KOPT-K1 (cell line): ENCODE measurements at regions not wholly inside any gene's neighbourhood (a gene's known extent, or its start where the extent isn't known, plus 50 kb on each side); places are given as distances from the start of the nearest gene placed in this dataset.

Source experiments
- H3K27ac ChIP-seq: fragments of 200-600 bp; sonication (generic); 2 replicates; pipeline ENCODE4 v1.5.1; 2016; ENCODE audit warnings: antibody characterized with exemption, mild to moderate bottlenecking, low read depth, low read length; ENCODE audit not compliant: poor library complexity, severe bottlenecking
- H3K36me3 ChIP-seq: fragments of 200-600 bp; sonication (generic); 2 replicates; pipeline ENCODE4 v1.5.1; 2017; ENCODE audit warnings: antibody characterized with exemption, mild to moderate bottlenecking, low read length, moderate library complexity; ENCODE audit not compliant: insufficient read depth
- H3K9me3 ChIP-seq: fragments of 200-600 bp; sonication (generic); 2 replicates; pipeline ENCODE4 v1.5.1; 2017; ENCODE audit warnings: antibody characterized with exemption, low read length, mild to moderate bottlenecking; ENCODE audit not compliant: insufficient read depth, poor library complexity, severe bottlenecking

DNA sequence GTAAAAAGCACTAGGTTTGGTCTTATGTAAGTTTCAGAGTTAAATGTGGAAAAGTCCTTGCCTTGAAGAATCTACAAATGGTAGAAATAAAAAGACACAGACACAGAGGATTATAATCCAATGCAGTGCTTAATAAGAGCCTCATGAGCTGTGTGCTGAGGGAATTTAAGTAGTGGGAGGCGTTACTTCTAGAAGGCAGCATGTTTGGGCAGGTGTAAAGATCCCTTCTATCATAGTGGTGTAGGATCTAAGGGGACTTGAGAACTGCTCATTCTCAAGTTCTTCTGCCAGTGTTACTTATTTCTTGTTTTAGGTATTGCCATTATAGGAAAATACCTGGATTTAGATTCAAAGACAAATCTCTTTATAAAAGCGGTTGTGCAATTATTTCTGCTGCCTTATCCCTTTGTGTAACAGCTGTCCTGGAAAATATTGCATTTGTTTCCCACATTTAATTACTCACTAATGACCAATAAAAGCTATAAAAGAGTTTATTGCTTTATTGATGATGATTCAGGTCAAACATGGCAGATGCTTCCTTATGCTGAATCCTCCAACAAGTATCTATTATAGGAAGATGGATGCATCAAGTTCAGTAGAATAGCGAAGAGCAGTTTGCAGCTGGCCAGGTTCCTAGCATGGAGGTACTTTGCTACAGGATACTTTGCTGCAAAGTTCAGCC lies 132.5 kb upstream of the IVNS1ABP start:
- Histone ChIP-seq H3K36me3 (no peaks in the 10 kb centered on the region), H3K9me3 (no peaks in the 10 kb centered on the region), H3K27ac (no peak overlapping the region)

DNA sequence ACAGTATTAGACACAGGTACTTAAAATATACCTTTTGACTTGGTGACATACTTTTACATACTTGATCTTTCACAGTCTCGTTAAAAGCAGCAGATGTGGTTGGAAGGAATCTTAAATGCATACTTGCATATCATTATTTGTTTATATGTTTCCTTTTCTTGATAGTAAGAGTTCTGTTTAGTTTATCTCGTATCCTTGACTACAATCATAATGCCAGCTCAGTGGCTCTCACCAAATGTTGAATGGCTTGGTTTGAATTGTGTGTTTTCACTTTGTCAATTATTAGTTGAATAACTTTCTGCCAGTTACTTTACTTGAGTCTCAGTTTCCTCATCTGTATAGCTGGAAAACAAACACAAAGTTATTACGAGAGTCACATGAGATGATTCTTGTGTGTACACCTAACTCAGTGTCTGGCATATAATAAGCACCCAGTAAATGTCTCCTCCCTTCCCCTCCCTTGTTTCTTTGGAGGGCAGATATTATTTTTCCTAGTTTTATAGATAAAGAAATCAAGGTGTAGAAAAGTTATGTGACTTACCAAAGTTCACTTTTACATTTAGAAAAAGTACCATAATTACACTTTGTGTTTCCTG lies 131.6 kb upstream of the IVNS1ABP start:
- Histone ChIP-seq H3K36me3 (no peaks in the 10 kb centered on the region), H3K27ac (no peak overlapping the region), H3K9me3 (no peaks in the 10 kb centered on the region)

DNA sequence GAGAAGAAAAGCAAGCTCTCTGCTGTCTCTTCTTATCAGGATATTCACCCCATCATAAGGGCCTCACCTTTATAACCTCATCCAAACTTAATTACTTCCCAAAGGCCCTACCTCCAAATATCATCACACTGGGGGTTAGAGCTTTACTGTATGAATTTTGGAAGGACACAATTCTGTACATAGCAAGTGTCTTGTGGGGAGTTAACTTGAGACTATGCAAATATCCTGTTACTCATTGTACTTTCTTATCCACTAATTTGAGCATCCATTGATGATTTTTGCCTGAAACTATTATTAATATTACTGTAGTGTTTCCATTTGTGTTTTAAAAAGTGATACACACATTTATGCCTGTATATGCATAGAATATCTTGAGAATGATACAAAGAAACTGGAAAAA lies 129.1 kb upstream of the IVNS1ABP start:
- Histone ChIP-seq H3K27ac (no peak overlapping the region), H3K36me3 (no peaks in the 10 kb centered on the region), H3K9me3 (no peaks in the 10 kb centered on the region)

DNA sequence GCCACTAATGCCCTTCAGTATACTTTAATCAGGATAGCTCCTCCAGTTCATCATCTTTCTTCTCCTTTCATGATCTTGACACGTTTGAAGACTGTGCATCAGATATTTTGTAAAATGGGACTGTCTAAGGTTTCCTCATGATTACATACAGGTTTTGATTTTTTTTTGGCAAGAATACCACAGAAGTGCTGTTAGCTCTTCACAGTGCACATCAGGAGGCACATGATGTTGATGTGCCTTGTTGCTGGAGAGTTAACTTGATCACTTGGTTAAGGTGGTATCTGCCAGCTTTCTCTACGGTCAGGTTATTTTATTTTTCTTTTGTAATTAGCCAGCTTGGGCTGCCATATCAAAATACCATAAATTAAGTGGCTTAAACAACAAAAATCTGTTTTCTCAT lies 128.6 kb upstream of the IVNS1ABP start:
- Histone ChIP-seq H3K36me3 (no peaks in the 10 kb centered on the region), H3K9me3 (no peaks in the 10 kb centered on the region), H3K27ac (no peak overlapping the region)

DNA sequence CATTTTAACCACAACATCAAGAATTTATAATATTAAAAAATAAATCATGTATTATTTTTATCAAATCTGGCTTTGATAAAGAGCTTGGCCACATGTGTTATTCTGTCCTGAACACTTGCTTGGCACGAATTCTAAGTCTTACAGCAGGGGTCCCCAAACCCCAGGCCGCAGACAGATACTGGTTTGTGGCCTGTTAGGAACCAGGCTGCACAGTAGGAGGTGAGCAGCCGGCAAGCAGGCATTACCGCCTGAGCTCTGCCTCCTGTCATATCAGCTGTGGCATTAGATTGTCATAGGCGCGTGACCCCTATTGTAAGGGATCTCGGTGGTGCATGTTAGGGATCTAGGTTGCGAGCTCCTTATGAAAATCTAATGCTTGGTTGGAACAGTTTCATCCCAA lies 127.6 kb upstream of the IVNS1ABP start:
- Histone ChIP-seq H3K27ac (no peak overlapping the region), H3K36me3 (no peaks in the 10 kb centered on the region), H3K9me3 (no peaks in the 10 kb centered on the region)

DNA sequence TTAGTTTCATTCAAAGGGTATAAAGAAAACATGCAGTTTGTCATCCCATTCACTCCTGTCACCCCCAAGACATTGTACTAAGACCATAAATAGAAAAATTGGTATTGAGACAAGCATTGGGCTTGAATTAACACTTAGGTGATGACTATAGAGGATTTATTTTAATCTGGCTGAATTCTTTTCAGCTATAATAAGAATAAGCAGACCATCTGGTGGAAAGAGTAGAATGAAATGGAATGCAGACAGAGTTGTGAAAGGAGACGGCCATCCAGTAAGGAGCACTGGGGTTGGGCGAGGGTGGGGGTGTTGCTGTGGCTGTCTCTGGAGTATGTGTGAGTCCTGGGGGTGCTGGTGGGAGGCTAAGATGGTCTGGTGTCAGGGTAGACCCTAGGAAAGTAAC lies 125.0 kb upstream of the IVNS1ABP start:
- Histone ChIP-seq H3K36me3 (no peaks in the 10 kb centered on the region), H3K27ac (no peak overlapping the region), H3K9me3 (no peaks in the 10 kb centered on the region)

DNA sequence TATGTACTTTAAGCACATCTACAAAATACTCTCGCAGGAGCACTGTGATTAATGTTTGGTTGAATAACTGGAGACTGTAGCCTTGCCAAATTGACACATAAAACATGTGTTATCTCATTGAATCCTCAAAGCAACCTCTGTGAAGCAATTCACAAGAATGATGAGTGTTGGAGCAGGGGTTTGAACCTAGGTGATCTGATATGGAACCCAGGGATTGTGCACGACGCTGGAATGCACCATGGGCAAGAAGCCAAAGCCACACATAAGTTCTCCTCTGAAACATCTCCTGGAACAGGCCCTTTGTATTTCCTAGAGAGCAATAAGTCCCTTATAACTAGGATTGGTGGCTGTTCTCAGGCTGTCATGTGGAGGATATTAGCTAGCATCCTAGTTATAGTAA lies 124.6 kb upstream of the IVNS1ABP start:
- Histone ChIP-seq H3K36me3 (no peaks in the 10 kb centered on the region), H3K9me3 (no peaks in the 10 kb centered on the region), H3K27ac (no peak overlapping the region)

DNA sequence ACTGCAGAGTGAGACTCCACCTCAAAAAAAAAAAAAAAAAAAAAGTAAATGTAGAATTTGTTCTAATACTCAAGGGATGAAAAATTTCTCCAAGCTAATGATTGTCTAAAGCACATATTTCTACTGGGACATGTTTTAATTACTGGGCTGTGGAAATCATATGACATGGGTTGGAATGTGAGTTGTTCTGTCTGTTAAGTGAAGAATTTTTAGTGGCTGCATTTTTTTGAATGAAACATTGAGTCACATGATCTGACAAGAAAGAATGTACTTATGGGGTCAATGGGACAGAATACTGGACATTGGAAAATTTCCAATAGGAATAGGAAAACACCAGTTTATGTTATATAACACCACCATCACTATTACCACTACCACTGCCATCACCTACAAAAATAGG lies 123.8 kb upstream of the IVNS1ABP start:
- Histone ChIP-seq H3K27ac (no peak overlapping the region), H3K9me3 (no peaks in the 10 kb centered on the region), H3K36me3 (no peaks in the 10 kb centered on the region)

DNA sequence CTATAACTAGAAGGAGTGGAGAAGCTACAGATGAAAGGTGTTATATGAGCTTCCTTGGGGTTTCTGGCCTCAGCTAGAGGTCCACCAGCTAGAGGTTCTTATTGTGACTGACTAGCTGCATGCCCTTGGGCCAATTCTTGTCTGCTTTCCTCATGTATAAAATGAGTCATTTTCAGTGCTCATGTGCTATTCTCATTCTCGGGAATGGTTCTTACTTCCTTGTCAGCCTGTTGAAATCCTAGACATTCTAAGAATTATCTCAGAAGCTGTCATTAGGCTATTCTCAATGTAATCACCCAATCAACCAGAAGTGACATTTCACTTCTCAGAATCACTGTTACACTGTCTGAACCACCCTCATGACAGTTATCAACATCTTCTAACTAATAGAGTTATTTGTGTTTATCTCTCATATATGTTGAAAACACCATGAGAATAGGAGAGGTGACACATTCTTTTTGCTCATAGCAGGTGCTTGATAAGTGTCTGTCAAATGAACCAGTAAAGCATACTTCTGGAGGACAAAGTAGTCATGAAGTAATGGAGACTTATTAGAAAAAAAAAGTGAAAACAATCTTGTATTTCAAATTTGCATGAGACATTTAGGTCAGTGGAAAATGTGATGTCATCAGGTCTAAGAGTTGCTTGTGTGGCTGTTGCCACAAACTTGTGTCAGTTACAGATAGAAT lies 122.8 kb upstream of the IVNS1ABP start:
- no peaks in the 10 kb centered on the region for H3K36me3 ChIP-seq
- H3K9me3 ChIP-seq: no peaks in the 10 kb centered on the region
- no peak overlapping the region for H3K27ac ChIP-seq

DNA sequence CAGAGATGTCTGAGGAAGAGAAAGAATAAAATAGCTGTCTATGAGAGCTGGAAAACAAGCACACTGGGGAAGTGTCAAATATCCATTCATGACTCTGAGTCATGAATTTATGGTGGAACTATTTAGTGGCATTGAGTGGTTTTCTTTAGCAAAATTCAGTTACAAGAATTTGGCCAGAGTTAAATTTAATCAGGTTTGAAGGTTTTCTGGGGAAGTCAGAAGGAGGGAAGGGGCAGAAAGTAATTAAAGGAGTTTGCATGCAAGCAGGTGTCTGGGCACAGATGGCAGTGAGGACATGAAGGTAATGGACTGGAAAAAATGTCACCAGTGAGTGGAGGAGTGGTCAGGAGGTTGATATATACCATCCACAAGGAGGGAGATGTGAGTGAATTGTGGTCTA lies 121.9 kb upstream of the IVNS1ABP start:
- Histone ChIP-seq H3K9me3 (no peaks in the 10 kb centered on the region), H3K27ac (no peak overlapping the region), H3K36me3 (no peaks in the 10 kb centered on the region)

DNA sequence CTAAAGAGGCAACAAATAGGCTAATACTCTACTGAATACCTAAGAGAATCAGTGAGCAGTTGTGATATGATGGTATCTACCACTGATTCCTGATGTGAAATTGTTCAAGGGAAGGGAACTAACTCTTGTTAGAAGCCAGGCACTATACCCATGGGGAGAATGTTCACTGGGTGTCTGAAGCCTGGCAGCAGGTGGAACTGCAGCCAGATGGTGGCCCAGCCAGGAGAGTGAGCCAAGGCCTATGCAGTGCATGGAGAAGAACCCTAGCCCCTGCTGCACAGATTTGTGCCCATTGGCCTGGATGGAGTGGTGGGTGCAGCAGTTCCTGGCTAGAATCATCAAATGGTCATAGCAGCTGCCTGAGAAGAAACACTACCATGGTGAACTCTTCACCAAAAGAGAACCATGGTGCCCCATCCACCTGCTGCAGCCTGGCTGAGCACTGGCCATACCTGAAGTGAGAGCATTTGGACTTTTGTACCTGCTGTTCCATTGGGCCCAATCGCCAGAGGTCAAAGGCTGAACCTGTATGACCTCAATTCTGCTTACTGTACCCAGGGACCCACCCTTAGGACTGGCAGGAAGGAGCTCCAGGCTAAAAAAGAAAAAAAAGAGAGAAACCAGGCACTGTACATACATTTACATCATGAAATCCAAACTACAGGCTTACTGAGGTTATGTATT lies 118.8 kb upstream of the IVNS1ABP start:
- no peaks in the 10 kb centered on the region for H3K36me3 ChIP-seq
- H3K27ac ChIP-seq: no peak overlapping the region
- H3K9me3 ChIP-seq: no peaks in the 10 kb centered on the region

DNA sequence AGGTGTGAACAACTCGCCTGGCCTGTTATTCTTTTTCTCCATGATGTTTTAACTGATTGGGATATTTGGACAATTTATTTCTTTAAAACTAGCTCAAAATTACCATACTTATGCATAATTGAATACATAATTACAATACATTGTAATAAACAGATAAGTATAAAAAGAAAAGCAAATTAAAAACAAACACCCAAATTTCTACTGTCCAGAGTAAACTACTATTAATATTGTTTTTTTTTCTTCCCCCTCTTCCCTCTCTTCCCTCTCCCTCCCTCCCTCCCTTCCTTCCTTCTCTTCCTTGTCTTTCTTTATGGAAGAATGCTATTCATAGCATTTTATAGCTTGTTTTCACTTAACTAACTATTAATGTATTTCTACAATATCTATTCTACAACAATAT lies 117.7 kb upstream of the IVNS1ABP start:
- Histone ChIP-seq H3K36me3 (no peaks in the 10 kb centered on the region), H3K27ac (no peak overlapping the region), H3K9me3 (no peaks in the 10 kb centered on the region)

DNA sequence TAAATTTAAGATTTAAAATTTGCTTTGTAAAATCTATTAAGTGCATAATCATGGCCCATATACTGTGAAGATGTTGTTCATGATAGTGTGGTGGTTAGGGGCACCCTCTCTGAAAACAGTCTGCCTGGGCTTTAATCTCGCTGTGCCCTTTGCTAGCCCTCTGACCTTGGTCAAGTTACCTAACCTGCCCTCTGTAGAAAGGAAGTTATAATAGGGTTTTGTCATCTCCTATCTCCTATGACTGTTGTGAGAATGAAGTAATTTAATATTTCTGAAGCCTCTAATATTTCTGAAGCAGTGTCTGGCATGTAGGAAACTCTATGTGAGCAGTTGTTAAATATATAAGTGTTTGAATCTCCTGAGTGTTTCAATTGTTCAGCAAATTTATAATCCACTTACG lies 116.6 kb upstream of the IVNS1ABP start:
- H3K27ac ChIP-seq: no peak overlapping the region
- H3K36me3 ChIP-seq: no peaks in the 10 kb centered on the region

DNA sequence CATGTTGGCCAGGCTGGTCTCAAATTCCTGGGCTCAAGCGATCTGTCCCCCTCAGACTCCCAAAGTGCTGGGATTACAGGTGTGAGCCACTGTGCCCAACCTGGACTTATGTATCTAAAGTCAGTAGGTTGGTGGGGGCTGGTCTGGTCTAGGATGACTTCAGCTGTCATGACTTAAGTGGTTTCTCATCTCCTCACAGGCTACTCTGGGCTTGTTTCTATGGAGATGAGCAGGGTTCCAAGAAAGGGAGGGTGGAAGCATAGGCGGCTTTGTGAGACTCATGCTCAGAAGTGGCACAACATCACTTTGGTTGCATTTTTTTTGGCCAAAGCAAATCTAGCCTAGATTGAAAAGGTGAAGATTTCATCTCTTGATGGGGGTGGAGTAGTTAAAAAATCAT lies 115.9 kb upstream of the IVNS1ABP start:
- H3K36me3 ChIP-seq: no peaks in the 10 kb centered on the region
- no peak overlapping the region for H3K27ac ChIP-seq
- H3K9me3 ChIP-seq: no peaks in the 10 kb centered on the region

More for the DNA sequence above, 116.6 kb upstream of the IVNS1ABP start:
- no peaks in the 10 kb centered on the region for H3K9me3 ChIP-seq

DNA sequence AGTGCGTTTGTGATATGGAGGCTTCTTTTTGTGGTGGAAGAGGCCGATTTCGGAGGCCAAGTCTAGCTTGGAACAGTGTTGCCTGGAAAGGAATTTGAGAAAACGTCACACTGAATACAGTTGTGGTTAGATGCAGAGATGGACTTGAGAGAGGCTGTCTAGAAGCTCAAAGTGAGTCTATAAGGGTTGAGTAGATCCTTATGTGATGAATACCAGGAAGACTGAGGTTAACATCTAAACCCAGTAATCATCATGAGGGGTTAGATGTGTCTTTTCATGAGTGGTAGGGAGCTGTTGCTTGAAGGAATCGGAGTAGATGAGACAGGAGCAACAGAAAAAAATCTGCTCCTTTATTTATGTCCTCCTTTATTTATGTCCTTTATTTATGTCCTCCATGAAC lies 114.6 kb upstream of the IVNS1ABP start:
- no peaks in the 10 kb centered on the region for H3K9me3 ChIP-seq
- no peaks in the 10 kb centered on the region for H3K36me3 ChIP-seq
- H3K27ac ChIP-seq: no peak overlapping the region
